ENCODE measurements at regions not wholly inside any gene's neighbourhood (a gene's known extent, or its start where the extent isn't known, plus 50 kb on each side); places are given as distances from the start of the nearest gene placed in this dataset.

DNA sequence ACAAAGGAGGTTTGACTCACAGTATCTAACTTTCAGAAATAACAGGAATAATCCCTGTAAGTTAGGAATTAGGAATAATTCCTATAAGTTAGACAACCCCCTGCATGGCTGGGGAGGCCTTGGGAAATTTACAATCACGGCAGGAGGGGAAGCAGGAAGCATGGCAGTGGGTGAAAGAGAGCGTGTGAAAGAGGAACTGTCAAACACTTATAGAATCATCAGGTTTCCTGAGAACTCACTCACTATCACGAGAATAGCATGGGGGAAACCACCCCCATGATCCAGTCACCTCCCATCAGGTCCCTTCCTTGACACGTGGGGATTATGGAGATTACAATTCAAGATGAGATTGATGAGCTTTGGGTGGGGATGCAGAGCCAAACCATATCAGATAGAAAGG, 385.5 kb downstream of the IL20RB start:
- Histone ChIP-seq H3K4me1 (ENCODE audit: insufficient read depth, low read length, poor library complexity, severe bottlenecking) (no peaks in the 10 kb centered on the region), H3K79me2 (ENCODE audit: insufficient read depth, low read depth, low read length) (no peaks in the 10 kb centered on the region), H2AFZ (ENCODE audit: low read length) (no peak overlapping the region), H3K36me3 (ENCODE audit: insufficient read depth, low read length) (no peaks in the 10 kb centered on the region), H3K4me3 (ENCODE audit: low read depth, low read length, poor library complexity, severe bottlenecking) (no peak overlapping the region), H4K20me1 (ENCODE audit: insufficient read depth, low read length) (no peaks in the 10 kb centered on the region), H3K9me2 (ENCODE audit: insufficient read depth, low read length) (no peaks in the 10 kb centered on the region), H3K9me3 (ENCODE audit: low read length) (0 out of 2 replicates have a peak, but pooled peaks cover under 1% of the 10 kb centered on the region), H3K27ac (ENCODE audit: low read depth, low read length, poor library complexity, severe bottlenecking) (no peak overlapping the region), H3K4me2 (ENCODE audit: low read length) (no peak overlapping the region)
- intact Hi-C loops (cut with micrococcal nuclease; ENCODE audit: unreplicated experiment), result no loop called here
- no peak for DNase-seq (ENCODE audit: low spot score)
- CTCF ChIA-PET (ENCODE audit: unreplicated experiment), result no interaction called here
- TF ChIP-seq CTCF (conservative IDR thresholded peaks at IDR 0.05; ENCODE audit: low read length) (no peak), EZH2phosphoT487 (IDR thresholded peaks at IDR 0.05; ENCODE audit: borderline replicate concordance, low read depth, low read length) (no peak)
- no TSS peak for BruUV-seq (replicated peaks)
- POLR2A ChIA-PET, result interaction anchor here (0.6 kb wide), 1 partner anchor 10 kb away, joined by 3 read pairs; no protein-coding TSS in a partner anchor

GRCh38 chr3:137347132-137347531, 389.3 kb downstream of the IL20RB start:
- no TSS peak for BruUV-seq (replicated peaks)
- Histone ChIP-seq H4K20me1 (ENCODE audit: insufficient read depth, low read length) (no peaks in the 10 kb centered on the region), H3K79me2 (ENCODE audit: insufficient read depth, low read depth, low read length) (no peaks in the 10 kb centered on the region), H3K4me1 (ENCODE audit: insufficient read depth, low read length, poor library complexity, severe bottlenecking) (no peaks in the 10 kb centered on the region), H2AFZ (ENCODE audit: low read length) (no peak overlapping the region), H3K9me2 (ENCODE audit: insufficient read depth, low read length) (no peaks in the 10 kb centered on the region), H3K36me3 (ENCODE audit: insufficient read depth, low read length) (no peaks in the 10 kb centered on the region), H3K4me2 (ENCODE audit: low read length) (no peak overlapping the region), H3K9me3 (ENCODE audit: low read length) (no peaks in the 10 kb centered on the region), H3K27ac (ENCODE audit: low read depth, low read length, poor library complexity, severe bottlenecking) (no peak overlapping the region), H3K4me3 (ENCODE audit: low read depth, low read length, poor library complexity, severe bottlenecking) (no peak overlapping the region)
- intact Hi-C loops (cut with micrococcal nuclease; ENCODE audit: unreplicated experiment), result no loop called here
- CTCF ChIA-PET (ENCODE audit: unreplicated experiment), result no interaction called here
- TF ChIP-seq EZH2phosphoT487 (IDR thresholded peaks at IDR 0.05; ENCODE audit: borderline replicate concordance, low read depth, low read length), result no peak
- no peak for TF ChIP-seq CTCF (conservative IDR thresholded peaks at IDR 0.05; ENCODE audit: low read length)
- no peak for DNase-seq (ENCODE audit: low spot score)
- POLR2A ChIA-PET, result no interaction called here

DNA sequence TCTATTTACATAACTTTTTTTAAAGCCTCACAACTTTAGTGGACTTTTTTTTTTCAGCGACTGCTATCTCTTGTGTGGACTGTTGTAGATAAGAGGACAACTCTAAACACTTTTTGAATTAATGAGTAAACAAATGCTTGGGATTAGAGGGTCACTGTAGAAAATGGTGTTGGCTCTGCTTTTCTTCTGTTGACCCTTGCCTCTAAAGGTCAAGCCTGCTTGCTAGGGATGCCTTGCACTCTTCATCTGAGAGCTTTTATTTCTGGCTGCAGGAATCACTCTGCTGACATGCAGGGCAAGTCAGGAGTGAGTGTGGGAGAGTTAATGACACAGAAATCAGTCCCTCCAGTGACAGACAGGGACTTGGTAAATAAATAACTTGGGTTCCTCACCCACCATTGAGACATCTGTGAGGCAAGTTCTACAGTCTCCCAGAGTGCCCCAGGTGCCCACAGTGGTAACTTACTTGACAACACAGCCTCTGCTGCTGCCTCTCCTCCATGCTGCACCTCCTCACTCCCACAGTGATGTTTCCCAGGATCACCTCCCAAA, 390.1 kb downstream of the IL20RB start:
- BruUV-seq (replicated peaks), result no TSS peak
- no peaks in the 10 kb centered on the region for H3K4me1 ChIP-seq (ENCODE audit: insufficient read depth, low read length, poor library complexity, severe bottlenecking)
- no peaks in the 10 kb centered on the region for H3K36me3 ChIP-seq (ENCODE audit: insufficient read depth, low read length)
- ChIA-PET POLR2A (no interaction called here), CTCF (ENCODE audit: unreplicated experiment) (no interaction called here)
- DNase-seq (ENCODE audit: low spot score), result no peak
- H3K4me3 ChIP-seq (ENCODE audit: low read depth, low read length, poor library complexity, severe bottlenecking), result no peak overlapping the region
- H3K9me2 ChIP-seq (ENCODE audit: insufficient read depth, low read length), result no peaks in the 10 kb centered on the region
- no peak overlapping the region for H3K27ac ChIP-seq (ENCODE audit: low read depth, low read length, poor library complexity, severe bottlenecking)
- H2AFZ ChIP-seq (ENCODE audit: low read length), result no peak overlapping the region
- H3K79me2 ChIP-seq (ENCODE audit: insufficient read depth, low read depth, low read length), result no peaks in the 10 kb centered on the region
- no peak overlapping the region for H3K4me2 ChIP-seq (ENCODE audit: low read length)
- no peaks in the 10 kb centered on the region for H3K9me3 ChIP-seq (ENCODE audit: low read length)
- no peak for TF ChIP-seq CTCF (conservative IDR thresholded peaks at IDR 0.05; ENCODE audit: low read length)
- TF ChIP-seq EZH2phosphoT487 (IDR thresholded peaks at IDR 0.05; ENCODE audit: borderline replicate concordance, low read depth, low read length), result no peak
- no peaks in the 10 kb centered on the region for H4K20me1 ChIP-seq (ENCODE audit: insufficient read depth, low read length)
- intact Hi-C loops (cut with micrococcal nuclease; ENCODE audit: unreplicated experiment), result no loop called here
